ENCODE measurements at regions not wholly inside any gene's neighbourhood (a gene's known extent, or its start where the extent isn't known, plus 50 kb on each side); places are given as distances from the start of the nearest gene placed in this dataset.

GRCh38 chr11:112615238-112615637 is 346.0 kb upstream of the NCAM1 start:
- Histone ChIP-seq H3K18ac (ENCODE audit: low read length) (no peak overlapping the region), H2BK5ac (ENCODE audit: low read depth, low read length, poor library complexity) (no peak overlapping the region), H2BK120ac (ENCODE audit: insufficient read depth, low read length, poor library complexity) (no peak overlapping the region), H3K4me3 (ENCODE audit: low read depth, low read length) (no peak overlapping the region), H3K79me1 (ENCODE audit: low read length) (no peaks in the 10 kb centered on the region), H4K91ac (ENCODE audit: low read depth, low read length) (no peak overlapping the region), H3K9ac (ENCODE audit: low read length) (no peak overlapping the region), H3K4me2 (ENCODE audit: low read length) (no peak overlapping the region), H2AFZ (ENCODE audit: insufficient read depth, low read length, poor library complexity) (no peak overlapping the region), H4K12ac (ENCODE audit: low read depth, low read length) (no peak overlapping the region), H2AK5ac (ENCODE audit: low read length) (no peak overlapping the region), H3K27ac (ENCODE audit: low read depth, low read length) (no peak overlapping the region), H3K27me3 (ENCODE audit: insufficient read depth, low read length) (no peaks in the 10 kb centered on the region), H2BK12ac (ENCODE audit: low read length) (no peak overlapping the region), H3K9me3 (ENCODE audit: insufficient read depth, low read depth, low read length) (peaks cover 4% of the 10 kb centered on the region), H3K79me2 (ENCODE audit: control insufficient read depth, insufficient read depth, low read length, poor library complexity) (no peaks in the 10 kb centered on the region), H3K4me1 (ENCODE audit: control insufficient read depth in 1 of 2, insufficient read depth in 2 of 2, low read length in 2 of 2) (peaks cover 0 to 3% of the 10 kb centered on the region in 2 experiments), H3K23ac (ENCODE audit: low read length) (no peak overlapping the region), H3K14ac (ENCODE audit: low read length) (no peak overlapping the region), H3K4ac (ENCODE audit: low read depth, low read length) (no peak overlapping the region), H4K8ac (ENCODE audit: low read depth, low read length) (no peak overlapping the region), H3K36me3 (ENCODE audit: control insufficient read depth in 1 of 2, insufficient read depth in 2 of 2, low read length in 2 of 2) (no peaks in the 10 kb centered on the region)
- DNase-seq: no peak

DNA sequence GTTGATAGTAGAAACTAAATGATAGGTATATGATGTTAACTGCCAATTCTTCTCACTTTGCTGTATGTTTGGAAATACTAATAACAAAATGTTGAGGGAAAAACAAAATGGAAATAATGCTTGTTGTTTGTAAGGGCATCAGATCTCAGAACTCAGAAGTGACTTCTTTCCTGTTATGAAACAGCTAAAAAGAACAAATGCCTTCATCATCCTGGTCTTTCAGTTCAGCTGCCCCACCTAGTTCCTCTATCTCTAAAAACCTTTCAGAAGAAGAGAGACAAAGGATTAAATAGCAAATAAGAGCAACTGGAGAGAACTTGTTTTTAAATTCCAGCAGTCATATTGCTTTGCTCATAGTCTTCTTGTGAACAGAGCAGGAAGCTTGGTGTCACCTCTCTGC is 345.3 kb upstream of the NCAM1 start:
- Histone ChIP-seq H3K18ac (ENCODE audit: low read length) (no peak overlapping the region), H3K23ac (ENCODE audit: low read length) (no peak overlapping the region), H4K91ac (ENCODE audit: low read depth, low read length) (no peak overlapping the region), H3K4me3 (ENCODE audit: low read depth, low read length) (no peak overlapping the region), H3K27me3 (ENCODE audit: insufficient read depth, low read length) (no peaks in the 10 kb centered on the region), H3K4me1 (ENCODE audit: control insufficient read depth in 1 of 2, insufficient read depth in 2 of 2, low read length in 2 of 2) (peaks cover 3 to 9% of the 10 kb centered on the region in 2 experiments), H3K79me2 (ENCODE audit: control insufficient read depth, insufficient read depth, low read length, poor library complexity) (no peaks in the 10 kb centered on the region), H2AK5ac (ENCODE audit: low read length) (no peak overlapping the region), H3K9me3 (ENCODE audit: insufficient read depth, low read depth, low read length) (peaks cover 4% of the 10 kb centered on the region), H3K27ac (ENCODE audit: low read depth, low read length) (no peak overlapping the region), H3K79me1 (ENCODE audit: low read length) (no peaks in the 10 kb centered on the region), H2AFZ (ENCODE audit: insufficient read depth, low read length, poor library complexity) (no peak overlapping the region), H3K36me3 (ENCODE audit: control insufficient read depth in 1 of 2, insufficient read depth in 2 of 2, low read length in 2 of 2) (no peaks in the 10 kb centered on the region), H2BK12ac (ENCODE audit: low read length) (no peak overlapping the region), H3K4ac (ENCODE audit: low read depth, low read length) (no peak overlapping the region), H4K12ac (ENCODE audit: low read depth, low read length) (no peak overlapping the region), H3K4me2 (ENCODE audit: low read length) (no peak overlapping the region), H2BK5ac (ENCODE audit: low read depth, low read length, poor library complexity) (no peak overlapping the region), H4K8ac (ENCODE audit: low read depth, low read length) (no peak overlapping the region), H3K14ac (ENCODE audit: low read length) (no peak overlapping the region), H3K9ac (ENCODE audit: low read length) (no peak overlapping the region), H2BK120ac (ENCODE audit: insufficient read depth, low read length, poor library complexity) (no peak overlapping the region)
- DNase-seq: no peak

DNA sequence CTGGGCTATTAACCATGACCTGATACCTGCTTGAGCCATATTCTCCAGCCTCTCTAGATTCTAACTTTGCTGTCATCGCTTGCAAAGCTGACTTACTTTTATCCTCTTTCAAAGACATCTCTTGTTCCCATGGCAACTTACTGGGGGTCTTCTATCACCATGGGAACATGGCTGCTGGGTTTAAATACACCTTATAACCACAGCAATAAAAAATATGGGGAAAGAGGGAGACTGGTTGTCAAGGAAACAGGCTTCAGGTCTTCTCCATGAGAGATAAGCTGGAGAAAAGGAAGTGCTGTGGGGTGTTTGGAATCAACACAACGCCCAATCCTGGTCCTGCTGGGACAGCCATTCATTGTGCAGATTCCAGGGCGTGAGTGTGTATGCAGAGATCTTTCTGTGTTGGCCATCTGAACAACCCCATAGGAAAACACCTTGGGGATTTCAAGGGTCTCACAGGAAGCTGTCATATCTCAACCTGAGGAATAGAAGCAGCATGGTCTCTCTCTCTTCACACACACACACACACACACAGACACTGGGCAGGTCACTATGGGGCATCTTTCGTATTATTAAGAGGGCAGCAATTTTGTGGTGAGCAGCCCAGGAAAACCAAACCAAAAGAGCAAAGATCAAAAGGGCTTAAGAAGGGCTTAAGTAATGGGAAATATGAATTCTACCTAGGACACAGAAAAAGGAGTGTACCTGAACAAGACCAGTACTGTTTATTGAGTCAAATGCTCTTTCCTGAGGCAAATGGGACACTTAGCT is 344.7 kb upstream of the NCAM1 start:
- Histone ChIP-seq H3K4me3 (ENCODE audit: low read depth, low read length) (no peak overlapping the region), H3K36me3 (ENCODE audit: control insufficient read depth in 1 of 2, insufficient read depth in 2 of 2, low read length in 2 of 2) (no peaks in the 10 kb centered on the region), H3K4ac (ENCODE audit: low read depth, low read length) (no peak overlapping the region), H3K23ac (ENCODE audit: low read length) (no peak overlapping the region), H2BK5ac (ENCODE audit: low read depth, low read length, poor library complexity) (no peak overlapping the region), H4K12ac (ENCODE audit: low read depth, low read length) (no peak overlapping the region), H2BK120ac (ENCODE audit: insufficient read depth, low read length, poor library complexity) (no peak overlapping the region), H2AFZ (ENCODE audit: insufficient read depth, low read length, poor library complexity) (no peak overlapping the region), H3K9me3 (ENCODE audit: insufficient read depth, low read depth, low read length) (peaks cover 4% of the 10 kb centered on the region), H3K18ac (ENCODE audit: low read length) (no peak overlapping the region), H3K27me3 (ENCODE audit: insufficient read depth, low read length) (no peaks in the 10 kb centered on the region), H3K4me2 (ENCODE audit: low read length) (no peak overlapping the region), H2AK5ac (ENCODE audit: low read length) (no peak overlapping the region), H3K79me1 (ENCODE audit: low read length) (no peaks in the 10 kb centered on the region), H3K14ac (ENCODE audit: low read length) (no peak overlapping the region), H3K4me1 (ENCODE audit: control insufficient read depth in 1 of 2, insufficient read depth in 2 of 2, low read length in 2 of 2) (peaks cover 3 to 13% of the 10 kb centered on the region in 2 experiments), H2BK12ac (ENCODE audit: low read length) (no peak overlapping the region), H3K79me2 (ENCODE audit: control insufficient read depth, insufficient read depth, low read length, poor library complexity) (no peaks in the 10 kb centered on the region), H3K27ac (ENCODE audit: low read depth, low read length) (no peak overlapping the region), H4K91ac (ENCODE audit: low read depth, low read length) (no peak overlapping the region), H3K9ac (ENCODE audit: low read length) (no peak overlapping the region), H4K8ac (ENCODE audit: low read depth, low read length) (no peak overlapping the region)
- no peak for DNase-seq
- WGBS (ENCODE audit: extremely low coverage, insufficient coverage, insufficient read length): no CpG with 5 or more reads among the region's 4 CpGs

- no CpG with 5 or more reads among the region's 2 CpGs for WGBS (ENCODE audit: extremely low coverage, insufficient coverage, insufficient read length)
- no peak overlapping the region for H2BK12ac ChIP-seq (ENCODE audit: low read length)
- DNase-seq: no peak
- no peak overlapping the region for H3K4me3 ChIP-seq (ENCODE audit: low read depth, low read length)
- no peak overlapping the region for H3K18ac ChIP-seq (ENCODE audit: low read length)
- H2BK5ac ChIP-seq (ENCODE audit: low read depth, low read length, poor library complexity): no peak overlapping the region
- H3K9ac ChIP-seq (ENCODE audit: low read length): no peak overlapping the region
- H2AK5ac ChIP-seq (ENCODE audit: low read length): no peak overlapping the region
- H2BK120ac ChIP-seq (ENCODE audit: insufficient read depth, low read length, poor library complexity): no peak overlapping the region
- no peak overlapping the region for H4K12ac ChIP-seq (ENCODE audit: low read depth, low read length)
- no peak overlapping the region for H4K91ac ChIP-seq (ENCODE audit: low read depth, low read length)
- H3K79me2 ChIP-seq (ENCODE audit: control insufficient read depth, insufficient read depth, low read length, poor library complexity): no peaks in the 10 kb centered on the region
- no peak overlapping the region for H3K4ac ChIP-seq (ENCODE audit: low read depth, low read length)
- no peaks in the 10 kb centered on the region for H3K36me3 ChIP-seq (ENCODE audit: control insufficient read depth in 1 of 2, insufficient read depth in 2 of 2, low read length in 2 of 2)
- H3K14ac ChIP-seq (ENCODE audit: low read length): no peak overlapping the region
- H3K4me1 ChIP-seq (ENCODE audit: control insufficient read depth in 1 of 2, insufficient read depth in 2 of 2, low read length in 2 of 2): peaks cover 3 to 13% of the 10 kb centered on the region in 2 experiments
- H3K79me1 ChIP-seq (ENCODE audit: low read length): no peaks in the 10 kb centered on the region
- H4K8ac ChIP-seq (ENCODE audit: low read depth, low read length): no peak overlapping the region
- no peak overlapping the region for H3K4me2 ChIP-seq (ENCODE audit: low read length)
- H3K9me3 ChIP-seq (ENCODE audit: insufficient read depth, low read depth, low read length): peaks cover 4% of the 10 kb centered on the region
- H2AFZ ChIP-seq (ENCODE audit: insufficient read depth, low read length, poor library complexity): no peak overlapping the region
- H3K23ac ChIP-seq (ENCODE audit: low read length): no peak overlapping the region
- no peaks in the 10 kb centered on the region for H3K27me3 ChIP-seq (ENCODE audit: insufficient read depth, low read length)
- H3K27ac ChIP-seq (ENCODE audit: low read depth, low read length): no peak overlapping the region
Measured at GRCh38 chr11:112617098-112617425, 344.2 kb upstream of the NCAM1 start.

All from trophoblast cell (in vitro differentiated cells and primary cell).